ENCODE measurements at regions not wholly inside any gene's neighbourhood (a gene's known extent, or its start where the extent isn't known, plus 50 kb on each side); places are given as distances from the start of the nearest gene placed in this dataset.
"Not testable (repeated sequence)": the region's sequence is repeated elsewhere in the genome, so short reads cannot be mapped to it uniquely, and the experiment has no call there.

- no peak for DNase-seq (ENCODE audit: low spot score)
Observed at GRCh38 chr14:53857625-53858344, 98.8 kb downstream of the BMP4 start.

- no peak for DNase-seq (ENCODE audit: low spot score)
Observed at GRCh38 chr14:53855574-53855973, 101.1 kb downstream of the BMP4 start.

- no peak for DNase-seq (ENCODE audit: low spot score)
Observed at GRCh38 chr14:53855127-53855526, 101.5 kb downstream of the BMP4 start.

GRCh38 chr14:53851394-53852090 is 105.1 kb downstream of the BMP4 start:
- DNase-seq (ENCODE audit: low spot score): no peak

- no peak for DNase-seq (ENCODE audit: low spot score)
Observed at GRCh38 chr14:53850714-53851296, 105.8 kb downstream of the BMP4 start.

GRCh38 chr14:53849549-53849948 is 107.1 kb downstream of the BMP4 start:
- no peak for DNase-seq (ENCODE audit: low spot score)

GRCh38 chr14:53848854-53849253 is 107.8 kb downstream of the BMP4 start:
- DNase-seq (ENCODE audit: low spot score): no peak

GRCh38 chr14:53847881-53848280 is 108.7 kb downstream of the BMP4 start:
- DNase-seq (ENCODE audit: low spot score): no peak

GRCh38 chr14:53847057-53847456 is 109.6 kb downstream of the BMP4 start:
- DNase-seq (ENCODE audit: low spot score): no peak

- no peak for DNase-seq (ENCODE audit: low spot score)
Observed at GRCh38 chr14:53845813-53846693, 110.6 kb downstream of the BMP4 start.

- no peak for DNase-seq (ENCODE audit: low spot score)
Observed at GRCh38 chr14:53842938-53843337, 113.7 kb downstream of the BMP4 start.

GRCh38 chr14:53841109-53842099 is 115.2 kb downstream of the BMP4 start:
- no peak for DNase-seq (ENCODE audit: low spot score)

- DNase-seq (ENCODE audit: low spot score): no peak
Observed at GRCh38 chr14:53840444-53840843, 116.2 kb downstream of the BMP4 start.

GRCh38 chr14:53838374-53838773 is 118.3 kb downstream of the BMP4 start:
- no peak for DNase-seq (ENCODE audit: low spot score)

- not testable (repeated sequence) for DNase-seq (ENCODE audit: low spot score)
Observed at GRCh38 chr14:53837656-53838055, 119.0 kb downstream of the BMP4 start.

- DNase-seq (ENCODE audit: low spot score): no peak
Observed at GRCh38 chr14:53836551-53836950, 120.1 kb downstream of the BMP4 start.

GRCh38 chr14:53828820-53829219 is 127.8 kb downstream of the BMP4 start:
- DNase-seq (ENCODE audit: low spot score): no peak

- DNase-seq (ENCODE audit: low spot score): no peak
Observed at GRCh38 chr14:53824061-53824460, 132.6 kb downstream of the BMP4 start.

- DNase-seq (ENCODE audit: low spot score): no peak
Observed at GRCh38 chr14:53814392-53814791, 142.2 kb downstream of the BMP4 start.

- DNase-seq (ENCODE audit: low spot score): no peak
Observed at GRCh38 chr14:53810221-53810620, 146.4 kb downstream of the BMP4 start.

GRCh38 chr14:53808042-53808441 is 148.6 kb downstream of the BMP4 start:
- no peak for DNase-seq (ENCODE audit: low spot score)

All from germinal center (tissue), 1 donor.